Endothelial cell (in vitro differentiated cells): ENCODE measurements at regions not wholly inside any gene's neighbourhood (a gene's known extent, or its start where the extent isn't known, plus 50 kb on each side); places are given as distances from the start of the nearest gene placed in this dataset.
A peak's percentile ranks its signal among the peaks of the same experiment; 100 is the strongest.

Experiments used
- DNase-seq: peaks from one replicate; pipeline ENCODE4 v3.0.0; 2021; ENCODE audit warnings: low spot score
- H3K27ac Mint-ChIP-seq: one replicate; pipeline ENCODE4 v1.8.0; 2021; ENCODE audit warnings: mixed read lengths, inconsistent platforms; ENCODE audit not compliant: unreplicated experiment
- H3K27me3 Mint-ChIP-seq: one replicate; pipeline ENCODE4 v1.8.0; 2021; ENCODE audit warnings: mild to moderate bottlenecking, moderate library complexity, mixed read lengths, inconsistent platforms; ENCODE audit not compliant: unreplicated experiment
- H3K36me3 Mint-ChIP-seq: one replicate; pipeline ENCODE4 v1.8.0; 2021; ENCODE audit warnings: mild to moderate bottlenecking, low read depth, mixed read lengths, inconsistent platforms; ENCODE audit not compliant: unreplicated experiment
- H3K4me1 Mint-ChIP-seq: one replicate; pipeline ENCODE4 v1.8.0; 2021; ENCODE audit warnings: mild to moderate bottlenecking, mixed read lengths, inconsistent platforms; ENCODE audit not compliant: unreplicated experiment
- H3K4me3 Mint-ChIP-seq: one replicate; pipeline ENCODE4 v1.8.0; 2021; ENCODE audit warnings: mild to moderate bottlenecking, mixed read lengths, inconsistent platforms; ENCODE audit not compliant: unreplicated experiment
- H3K9me3 Mint-ChIP-seq: one replicate; pipeline ENCODE4 v1.8.0; 2021; ENCODE audit warnings: mixed read lengths, inconsistent platforms; ENCODE audit not compliant: unreplicated experiment
- CTCF ChIP-seq: fragments of 200-600 bp; sonication (generic); IDR thresholded peaks from one replicate; pipeline ENCODE4 v1.5.0; 2021; ENCODE audit warnings: antibody characterized with exemption; ENCODE audit not compliant: unreplicated experiment

- no peak overlapping the region for H3K4me3 Mint-ChIP-seq
- no peaks in the 10 kb centered on the region for H3K36me3 Mint-ChIP-seq
- H3K27me3 Mint-ChIP-seq, result no peaks in the 10 kb centered on the region
- no peak overlapping the region for H3K27ac Mint-ChIP-seq
- no peak for DNase-seq
- TF ChIP-seq CTCF, result no peak
- H3K4me1 Mint-ChIP-seq, result no peaks in the 10 kb centered on the region
- H3K9me3 Mint-ChIP-seq, result no peaks in the 10 kb centered on the region
Measured at GRCh38 chr9:19988281-19988680, 199.4 kb upstream of the SLC24A2 start.

GRCh38 chr9:19985081-19985480, 196.2 kb upstream of the SLC24A2 start:
- Mint-ChIP-seq H3K9me3 (no peaks in the 10 kb centered on the region), H3K27me3 (no peaks in the 10 kb centered on the region), H3K36me3 (no peaks in the 10 kb centered on the region), H3K4me3 (no peak overlapping the region), H3K4me1 (no peaks in the 10 kb centered on the region), H3K27ac (no peak overlapping the region)
- no peak for DNase-seq
- TF ChIP-seq CTCF, result no peak

- H3K4me3 Mint-ChIP-seq, result peak overlapping the region; percentile 48
- peaks cover 14% of the 10 kb centered on the region for H3K4me1 Mint-ChIP-seq
- peak overlapping the region; percentile 89 for H3K27ac Mint-ChIP-seq
- H3K36me3 Mint-ChIP-seq, result no peaks in the 10 kb centered on the region
- no peak for TF ChIP-seq CTCF
- DNase-seq, result no peak
- H3K9me3 Mint-ChIP-seq, result no peaks in the 10 kb centered on the region
- no peaks in the 10 kb centered on the region for H3K27me3 Mint-ChIP-seq
Measured at GRCh38 chr9:19976226-19976625, 187.4 kb upstream of the SLC24A2 start.

- H3K9me3 Mint-ChIP-seq, result no peaks in the 10 kb centered on the region
- no peak for DNase-seq
- no peaks in the 10 kb centered on the region for H3K36me3 Mint-ChIP-seq
- H3K4me3 Mint-ChIP-seq, result no peak overlapping the region
- peaks cover 14% of the 10 kb centered on the region for H3K4me1 Mint-ChIP-seq
- no peak overlapping the region for H3K27ac Mint-ChIP-seq
- no peaks in the 10 kb centered on the region for H3K27me3 Mint-ChIP-seq
- TF ChIP-seq CTCF, result no peak
Measured at GRCh38 chr9:19975499-19975898, 186.7 kb upstream of the SLC24A2 start.

GRCh38 chr9:19969721-19970120, 180.9 kb upstream of the SLC24A2 start:
- Mint-ChIP-seq H3K27me3 (peaks cover 3% of the 10 kb centered on the region), H3K4me3 (no peak overlapping the region), H3K36me3 (no peaks in the 10 kb centered on the region), H3K27ac (no peak overlapping the region), H3K4me1 (peaks cover 22% of the 10 kb centered on the region), H3K9me3 (no peaks in the 10 kb centered on the region)
- no peak for DNase-seq
- no peak for TF ChIP-seq CTCF
